GM12874 (cell line): ENCODE measurements at regions not wholly inside any gene's neighbourhood (a gene's known extent, or its start where the extent isn't known, plus 50 kb on each side); places are given as distances from the start of the nearest gene placed in this dataset.

Experiments used
- TF ChIP-seq, protein P1 (sequence below): IDR thresholded peaks from 2 replicates; pipeline ENCODE4 v1.5.1; 2011; ENCODE audit warnings: low read depth, mild to moderate bottlenecking, control low read depth, low read length, moderate library complexity; ENCODE audit not compliant: insufficient read depth

DNA sequence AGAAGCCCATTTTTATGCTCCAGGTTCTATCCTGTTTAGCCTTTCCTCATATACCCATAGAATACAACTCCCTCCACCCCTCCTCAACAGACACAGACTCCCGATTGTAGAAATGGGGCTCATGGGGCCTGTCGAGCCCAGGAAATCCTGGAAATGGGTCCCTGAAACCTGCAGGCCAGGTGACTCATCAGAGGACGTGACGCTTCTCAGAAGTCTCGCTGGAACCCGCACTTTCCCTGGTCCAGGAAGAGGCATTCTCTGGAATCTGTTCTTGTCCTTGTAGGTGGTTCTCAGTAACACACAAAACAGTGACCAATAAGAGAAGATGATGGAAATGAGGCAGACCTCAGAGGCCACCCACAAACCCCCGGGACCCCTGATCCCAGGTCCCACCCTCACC lies 244.8 kb upstream of the PPP2R2D start:
- TF ChIP-seq, protein P1, sequence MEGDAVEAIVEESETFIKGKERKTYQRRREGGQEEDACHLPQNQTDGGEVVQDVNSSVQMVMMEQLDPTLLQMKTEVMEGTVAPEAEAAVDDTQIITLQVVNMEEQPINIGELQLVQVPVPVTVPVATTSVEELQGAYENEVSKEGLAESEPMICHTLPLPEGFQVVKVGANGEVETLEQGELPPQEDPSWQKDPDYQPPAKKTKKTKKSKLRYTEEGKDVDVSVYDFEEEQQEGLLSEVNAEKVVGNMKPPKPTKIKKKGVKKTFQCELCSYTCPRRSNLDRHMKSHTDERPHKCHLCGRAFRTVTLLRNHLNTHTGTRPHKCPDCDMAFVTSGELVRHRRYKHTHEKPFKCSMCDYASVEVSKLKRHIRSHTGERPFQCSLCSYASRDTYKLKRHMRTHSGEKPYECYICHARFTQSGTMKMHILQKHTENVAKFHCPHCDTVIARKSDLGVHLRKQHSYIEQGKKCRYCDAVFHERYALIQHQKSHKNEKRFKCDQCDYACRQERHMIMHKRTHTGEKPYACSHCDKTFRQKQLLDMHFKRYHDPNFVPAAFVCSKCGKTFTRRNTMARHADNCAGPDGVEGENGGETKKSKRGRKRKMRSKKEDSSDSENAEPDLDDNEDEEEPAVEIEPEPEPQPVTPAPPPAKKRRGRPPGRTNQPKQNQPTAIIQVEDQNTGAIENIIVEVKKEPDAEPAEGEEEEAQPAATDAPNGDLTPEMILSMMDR, result no peak

DNA sequence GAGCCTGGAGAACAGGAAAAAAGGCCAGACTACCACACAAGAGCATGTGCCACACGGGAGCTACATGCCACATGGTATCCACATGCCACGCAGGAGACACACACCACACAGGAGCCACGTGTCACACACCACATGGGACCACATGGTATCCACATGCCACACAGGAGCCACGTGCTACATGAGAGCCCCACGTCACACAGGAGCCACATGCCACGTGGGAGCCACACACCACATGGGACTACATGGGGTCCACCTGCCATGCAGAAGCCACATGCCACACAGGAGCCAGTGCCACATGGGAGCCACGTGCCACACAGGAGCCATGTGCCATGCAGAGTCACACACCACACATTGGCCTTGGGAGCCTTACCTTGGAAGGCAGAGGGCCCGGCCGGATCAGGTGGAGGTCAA lies 244.4 kb upstream of the PPP2R2D start:
- TF ChIP-seq, protein P1, result no peak

DNA sequence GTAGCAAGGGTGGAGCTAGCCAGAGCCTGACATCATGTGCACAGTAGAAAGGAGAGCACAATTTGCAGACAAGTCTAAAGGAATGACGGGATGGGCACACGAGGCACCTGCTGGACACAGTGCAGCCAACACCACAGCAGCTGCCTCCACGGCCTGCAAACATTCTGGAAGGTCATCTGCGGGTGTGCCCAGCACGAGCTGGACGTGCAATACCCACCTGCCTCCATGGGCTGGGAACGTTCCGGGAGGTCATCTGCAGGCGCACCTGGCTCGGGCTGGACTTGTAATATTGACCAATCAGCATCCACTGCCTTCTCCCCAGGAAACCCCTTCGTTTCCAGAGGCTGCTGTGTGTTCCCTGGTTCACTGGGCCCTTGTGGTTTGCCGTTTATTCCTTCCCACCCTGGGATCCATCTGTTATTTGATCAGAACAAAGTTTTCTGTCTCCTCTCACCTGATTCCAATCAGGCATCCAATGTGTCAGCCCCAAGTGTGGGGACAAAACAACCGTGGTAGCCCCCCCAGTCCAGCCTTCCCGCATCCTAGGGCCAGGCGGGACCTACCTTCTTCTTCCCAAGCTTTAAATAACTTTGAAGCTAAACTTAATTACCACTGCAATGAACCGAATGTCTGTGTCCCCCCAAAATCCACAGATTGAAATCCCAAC lies 243.4 kb upstream of the PPP2R2D start:
- TF ChIP-seq, protein P1, result no peak

DNA sequence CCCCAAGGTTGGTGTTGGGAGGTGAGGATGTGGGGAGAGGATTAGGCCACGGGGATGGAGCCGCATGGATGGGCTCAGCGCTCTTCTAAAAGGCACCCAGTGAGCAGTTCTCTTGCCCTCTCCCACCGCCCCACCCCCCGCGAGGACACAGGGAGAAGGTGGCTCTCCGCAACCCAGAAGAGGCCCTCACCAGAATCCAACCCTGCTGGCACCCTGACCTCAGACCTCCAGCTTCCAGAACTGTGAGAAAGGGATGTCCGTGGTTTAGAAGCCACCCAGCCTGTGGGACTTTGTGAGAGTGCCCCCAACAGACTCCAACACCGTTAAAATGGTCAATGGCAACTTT lies 242.8 kb upstream of the PPP2R2D start:
- TF ChIP-seq, protein P1, result no peak

DNA sequence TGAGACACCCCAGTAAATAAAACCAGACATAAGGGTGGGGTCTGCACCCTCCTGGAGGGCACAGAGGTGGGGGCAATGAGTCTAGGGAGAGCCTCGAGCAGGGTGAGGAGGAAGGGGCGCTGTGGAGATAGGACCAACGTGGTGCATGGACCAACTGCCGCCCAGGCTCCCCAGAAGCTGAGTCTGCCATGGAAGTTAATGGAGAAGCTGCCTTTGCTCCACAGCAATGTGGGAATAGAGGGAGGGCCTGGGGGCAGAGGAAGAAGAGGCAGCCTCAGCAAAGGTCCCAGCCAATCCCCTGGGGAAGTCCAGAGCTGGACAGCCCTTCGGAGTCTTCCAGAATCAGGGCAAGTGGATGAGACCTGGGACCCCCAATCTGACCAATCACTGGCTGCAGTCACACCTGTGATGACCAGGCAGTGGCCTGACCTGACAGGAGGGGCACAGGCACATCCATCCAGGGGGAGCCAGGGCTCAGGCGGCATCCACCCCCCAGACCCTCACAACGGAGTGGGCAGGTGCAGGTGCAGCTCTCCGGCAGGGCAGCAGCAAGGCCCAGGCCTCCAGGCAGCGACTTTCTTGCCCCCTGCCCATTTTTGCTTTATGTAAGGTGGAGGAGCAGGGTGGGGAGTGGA lies 242.2 kb upstream of the PPP2R2D start:
- TF ChIP-seq, protein P1, result no peak

DNA sequence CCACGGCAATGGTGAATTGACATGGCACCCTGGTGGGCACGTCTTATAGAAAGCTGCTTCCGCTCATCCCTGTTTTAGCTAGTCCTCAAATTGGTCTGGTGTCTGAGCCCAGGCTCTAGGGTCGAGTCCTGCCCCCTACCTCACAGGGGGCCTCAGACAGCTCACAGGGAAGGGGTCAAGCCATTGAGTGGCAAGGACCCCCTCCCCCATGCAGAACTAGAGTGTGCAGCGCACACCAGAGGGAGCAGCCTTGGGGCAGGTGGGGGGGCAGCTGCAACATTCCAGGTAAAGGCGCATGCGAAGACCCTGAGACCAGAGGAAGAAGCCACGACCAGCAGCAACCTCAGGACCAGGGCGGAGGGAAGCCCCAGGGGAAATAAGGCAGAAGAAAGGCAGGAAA lies 240.4 kb upstream of the PPP2R2D start:
- TF ChIP-seq, protein P1, result no peak

DNA sequence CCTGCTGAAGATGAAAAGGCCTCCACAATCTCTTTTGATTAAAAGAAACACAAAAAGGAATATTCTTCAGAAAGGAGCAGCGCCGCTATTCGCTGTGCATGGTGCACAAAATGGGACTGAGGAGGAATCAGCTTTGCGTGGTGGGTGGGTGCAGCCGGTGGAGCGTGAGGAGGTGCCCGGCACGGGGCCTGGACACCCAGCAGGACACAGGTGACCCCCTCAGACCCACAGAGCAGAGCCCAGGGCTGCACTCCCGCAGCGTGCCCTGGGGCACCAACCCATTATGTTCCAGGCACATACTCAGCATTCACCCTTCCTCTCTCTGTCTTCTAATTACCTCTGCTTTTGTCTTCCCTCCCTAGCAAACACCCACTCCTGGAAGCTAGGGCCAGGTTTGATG lies 238.0 kb upstream of the PPP2R2D start:
- TF ChIP-seq, protein P1, result no peak
